Neutrophil (primary cell): ENCODE measurements at regions not wholly inside any gene's neighbourhood (a gene's known extent, or its start where the extent isn't known, plus 50 kb on each side); places are given as distances from the start of the nearest gene placed in this dataset.
A peak's percentile ranks its signal among the peaks of the same experiment; 100 is the strongest.
"Not testable (repeated sequence)": the region's sequence is repeated elsewhere in the genome, so short reads cannot be mapped to it uniquely, and the experiment has no call there.

ENCODE experiments used
- H3K27ac ChIP-seq: fragments of 200-600 bp; sonication (generic); 2 replicates; pipeline ENCODE4 v1.5.1; 2016; ENCODE audit warnings: mild to moderate bottlenecking, moderate library complexity
- H3K27me3 ChIP-seq: fragments of 200-600 bp; sonication (generic); 2 replicates; pipeline ENCODE4 v1.6.0; 2016; ENCODE audit warnings: mild to moderate bottlenecking
- H3K36me3 ChIP-seq: fragments of 200-600 bp; sonication (generic); 2 replicates; pipeline ENCODE4 v1.5.1; 2017
- H3K4me1 ChIP-seq, 2 experiments: fragments of 200-600 bp in 1 of 2; sonication (generic) in 1 of 2; 1 replicate in 1 of 2; 2 replicates in 1 of 2; pipeline versions ENCODE4 v1.5.1 to v1.6.1; 2013 to 2016; ENCODE audit warnings: low read depth in 1 of 2, low read length in 1 of 2, mild to moderate bottlenecking in 1 of 2, moderate library complexity in 1 of 2; ENCODE audit not compliant: control insufficient read depth in 1 of 2, insufficient read depth in 1 of 2
- H3K4me3 ChIP-seq, 2 experiments: fragments of 200-600 bp in 1 of 2; sonication (generic) in 1 of 2; 1 replicate in 1 of 2; 2 replicates in 1 of 2; pipeline ENCODE4 v1.5.1; 2013 to 2016; ENCODE audit warnings: low read depth in 1 of 2, low read length in 1 of 2, mild to moderate bottlenecking in 1 of 2, moderate library complexity in 1 of 2
- H3K9me3 ChIP-seq: fragments of 200-600 bp; sonication (generic); 2 replicates; pipeline ENCODE4 v1.5.1; 2016
- CTCF ChIP-seq: fragments of 200-600 bp; sonication (generic); IDR thresholded peaks from 2 replicates; pipeline ENCODE4 v1.5.1; 2016; ENCODE audit warnings: antibody characterized with exemption

- TF ChIP-seq CTCF, result no peak
- Histone ChIP-seq H3K4me3 (no peak overlapping the region), H3K4me1 (peaks cover 54 to 60% of the 10 kb centered on the region in 2 experiments), H3K27ac (peak overlapping the region; percentile 100), H3K9me3 (no peaks in the 10 kb centered on the region), H3K27me3 (no peaks in the 10 kb centered on the region), H3K36me3 (peaks cover under 1% of the 10 kb centered on the region)
Observed at GRCh38 chr16:29154676-29155121, 169.8 kb downstream of the LAT start.

GRCh38 chr16:29154088-29154487, 169.2 kb downstream of the LAT start:
- TF ChIP-seq CTCF, result no peak
- Histone ChIP-seq H3K4me1 (peaks cover 60 to 66% of the 10 kb centered on the region in 2 experiments), H3K9me3 (no peaks in the 10 kb centered on the region), H3K27me3 (no peaks in the 10 kb centered on the region), H3K27ac (no peak overlapping the region), H3K36me3 (no peaks in the 10 kb centered on the region), H3K4me3 (no peak overlapping the region)

- H3K27me3 ChIP-seq, H3K9me3 ChIP-seq, H3K36me3 ChIP-seq, H3K4me3 ChIP-seq, H3K27ac ChIP-seq: not testable (repeated sequence)
- peaks cover 60 to 66% of the 10 kb centered on the region in 2 experiments for H3K4me1 ChIP-seq
Observed at GRCh38 chr16:29153307-29153706, 168.5 kb downstream of the LAT start.

GRCh38 chr16:29152544-29153031, 167.7 kb downstream of the LAT start:
- not testable (repeated sequence) for H3K36me3 ChIP-seq, H3K4me3 ChIP-seq, H3K27me3 ChIP-seq, H3K9me3 ChIP-seq
- Histone ChIP-seq H3K4me1 (peaks cover 57 to 66% of the 10 kb centered on the region in 2 experiments), H3K27ac (peak overlapping the region; percentile 67)

- no peaks in the 10 kb centered on the region for H3K9me3 ChIP-seq
- no peak overlapping the region for H3K4me3 ChIP-seq
- H3K4me1 ChIP-seq, result peaks cover 49 to 54% of the 10 kb centered on the region in 2 experiments
- H3K27ac ChIP-seq, result peak overlapping the region; percentile 67
- no peaks in the 10 kb centered on the region for H3K36me3 ChIP-seq
- H3K27me3 ChIP-seq, result no peaks in the 10 kb centered on the region
- TF ChIP-seq CTCF, result no peak
Observed at GRCh38 chr16:29151317-29151716, 166.5 kb downstream of the LAT start.

- H3K4me3 ChIP-seq, H3K27me3 ChIP-seq, H3K36me3 ChIP-seq, H3K9me3 ChIP-seq: not testable (repeated sequence)
- Histone ChIP-seq H3K27ac (peak overlapping the region; percentile 95), H3K4me1 (peaks cover 39 to 44% of the 10 kb centered on the region in 2 experiments)
Observed at GRCh38 chr16:29149912-29150311, 165.1 kb downstream of the LAT start.

GRCh38 chr16:29148867-29149272, 164.0 kb downstream of the LAT start:
- H3K27me3 ChIP-seq, result no peaks in the 10 kb centered on the region
- H3K4me1 ChIP-seq, result peaks cover 36 to 44% of the 10 kb centered on the region in 2 experiments
- no peaks in the 10 kb centered on the region for H3K36me3 ChIP-seq
- H3K27ac ChIP-seq, result peak overlapping the region; percentile 95
- peak; percentile 52 for TF ChIP-seq CTCF
- no peaks in the 10 kb centered on the region for H3K9me3 ChIP-seq
- H3K4me3 ChIP-seq, result peak overlapping the region; percentile 50 to 53
